PFSK-1 (cell line): ENCODE measurements at regions not wholly inside any gene's neighbourhood (a gene's known extent, or its start where the extent isn't known, plus 50 kb on each side); places are given as distances from the start of the nearest gene placed in this dataset.

Source experiments
- POLR2AphosphoS5 ChIP-seq: IDR thresholded peaks from 2 replicates; pipeline ENCODE4 v1.6.1; 2012; ENCODE audit warnings: low read depth, mild to moderate bottlenecking, control low read depth, low read length, moderate library complexity
- SIN3A ChIP-seq: IDR thresholded peaks from 2 replicates; pipeline ENCODE4 v1.6.1; 2012; ENCODE audit warnings: mild to moderate bottlenecking, low read length, moderate library complexity, borderline replicate concordance; ENCODE audit not compliant: insufficient read depth
- TF ChIP-seq, protein P1 (sequence below), 2 experiments: IDR thresholded peaks; 2 replicates each; pipeline versions ENCODE4 v1.6.1 to v1.8.0; 2011 to 2012; ENCODE audit warnings: low read depth in 2 of 2, low read length in 2 of 2, control low read depth in 1 of 2, inconsistent platforms in 1 of 2, mild to moderate bottlenecking in 1 of 2, moderate library complexity in 1 of 2; ENCODE audit not compliant: insufficient read depth in 1 of 2

DNA sequence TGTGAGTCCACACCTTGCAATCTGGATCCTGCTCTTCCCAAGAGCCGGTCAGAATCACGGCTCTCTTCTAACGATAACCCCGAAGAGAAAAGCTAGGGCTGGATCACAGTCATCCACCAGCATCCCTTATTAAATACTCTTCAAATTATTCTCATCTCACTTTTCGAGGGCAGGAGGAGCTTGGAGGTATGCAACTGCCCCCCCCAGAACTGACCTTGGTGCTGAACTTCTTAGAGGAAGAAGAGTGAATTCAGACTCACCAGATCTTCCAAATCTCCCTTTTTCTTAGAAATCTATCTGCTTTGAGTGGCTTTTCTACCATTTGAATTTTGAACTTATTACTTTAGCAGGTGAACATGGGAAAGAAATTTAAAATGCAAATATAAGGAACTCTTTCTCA is 75.7 kb downstream of the MED10 start:
- no peak for TF ChIP-seq SIN3A
- TF ChIP-seq, protein P1, sequence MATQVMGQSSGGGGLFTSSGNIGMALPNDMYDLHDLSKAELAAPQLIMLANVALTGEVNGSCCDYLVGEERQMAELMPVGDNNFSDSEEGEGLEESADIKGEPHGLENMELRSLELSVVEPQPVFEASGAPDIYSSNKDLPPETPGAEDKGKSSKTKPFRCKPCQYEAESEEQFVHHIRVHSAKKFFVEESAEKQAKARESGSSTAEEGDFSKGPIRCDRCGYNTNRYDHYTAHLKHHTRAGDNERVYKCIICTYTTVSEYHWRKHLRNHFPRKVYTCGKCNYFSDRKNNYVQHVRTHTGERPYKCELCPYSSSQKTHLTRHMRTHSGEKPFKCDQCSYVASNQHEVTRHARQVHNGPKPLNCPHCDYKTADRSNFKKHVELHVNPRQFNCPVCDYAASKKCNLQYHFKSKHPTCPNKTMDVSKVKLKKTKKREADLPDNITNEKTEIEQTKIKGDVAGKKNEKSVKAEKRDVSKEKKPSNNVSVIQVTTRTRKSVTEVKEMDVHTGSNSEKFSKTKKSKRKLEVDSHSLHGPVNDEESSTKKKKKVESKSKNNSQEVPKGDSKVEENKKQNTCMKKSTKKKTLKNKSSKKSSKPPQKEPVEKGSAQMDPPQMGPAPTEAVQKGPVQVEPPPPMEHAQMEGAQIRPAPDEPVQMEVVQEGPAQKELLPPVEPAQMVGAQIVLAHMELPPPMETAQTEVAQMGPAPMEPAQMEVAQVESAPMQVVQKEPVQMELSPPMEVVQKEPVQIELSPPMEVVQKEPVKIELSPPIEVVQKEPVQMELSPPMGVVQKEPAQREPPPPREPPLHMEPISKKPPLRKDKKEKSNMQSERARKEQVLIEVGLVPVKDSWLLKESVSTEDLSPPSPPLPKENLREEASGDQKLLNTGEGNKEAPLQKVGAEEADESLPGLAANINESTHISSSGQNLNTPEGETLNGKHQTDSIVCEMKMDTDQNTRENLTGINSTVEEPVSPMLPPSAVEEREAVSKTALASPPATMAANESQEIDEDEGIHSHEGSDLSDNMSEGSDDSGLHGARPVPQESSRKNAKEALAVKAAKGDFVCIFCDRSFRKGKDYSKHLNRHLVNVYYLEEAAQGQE (IDR thresholded peaks at IDR 0.05; ENCODE audit: insufficient read depth in 1 of 2, low read depth in 2 of 2, low read length in 2 of 2): peak; percentile 44 to 93; a peak in 3 of 4 replicates
- no peak for TF ChIP-seq POLR2AphosphoS5
